HG03196 (cell line): ENCODE measurements at regions not wholly inside any gene's neighbourhood (a gene's known extent, or its start where the extent isn't known, plus 50 kb on each side); places are given as distances from the start of the nearest gene placed in this dataset.
"Not testable (repeated sequence)": the region's sequence is repeated elsewhere in the genome, so short reads cannot be mapped to it uniquely, and the experiment has no call there.

Experiments
- ATAC-seq: cut with Tn5 transposase; IDR thresholded peaks from one replicate; pipeline ENCODE4 v1.9.1; 2021; ENCODE audit not compliant: unreplicated experiment

- no peak for ATAC-seq
Observed at GRCh38 chr18:55763298-55763697, 175.3 kb upstream of the TCF4 start.

- ATAC-seq: no peak
Observed at GRCh38 chr18:55762424-55762823, 174.4 kb upstream of the TCF4 start.

GRCh38 chr18:55753643-55754263 is 165.8 kb upstream of the TCF4 start:
- ATAC-seq: no peak

- no peak for ATAC-seq
Observed at GRCh38 chr18:55751476-55751875, 163.5 kb upstream of the TCF4 start.

DNA sequence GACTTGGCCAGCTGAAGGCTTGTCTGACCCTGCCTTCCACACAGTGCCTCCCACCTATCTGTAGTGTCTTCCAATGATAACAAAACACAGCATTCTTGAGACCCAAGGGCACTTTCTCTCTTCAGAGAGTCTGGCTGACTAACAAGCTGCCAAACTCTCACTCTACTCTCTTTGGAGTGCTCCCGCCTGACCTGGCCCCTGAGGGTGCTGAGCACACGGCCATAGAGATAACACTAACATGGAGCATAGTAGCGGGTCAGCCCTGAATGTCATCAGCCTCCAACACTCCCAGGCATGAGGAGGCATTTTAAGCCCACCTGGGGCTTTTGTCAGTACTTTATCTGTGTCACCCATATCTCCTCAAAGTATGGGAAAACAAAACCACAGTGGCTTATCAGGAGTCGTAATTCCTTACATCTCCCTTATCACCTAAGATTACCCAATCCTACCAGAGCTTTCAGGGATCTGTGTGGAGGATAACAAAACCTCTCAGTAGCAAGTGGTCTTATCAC is 160.3 kb upstream of the TCF4 start:
- ATAC-seq: no peak

DNA sequence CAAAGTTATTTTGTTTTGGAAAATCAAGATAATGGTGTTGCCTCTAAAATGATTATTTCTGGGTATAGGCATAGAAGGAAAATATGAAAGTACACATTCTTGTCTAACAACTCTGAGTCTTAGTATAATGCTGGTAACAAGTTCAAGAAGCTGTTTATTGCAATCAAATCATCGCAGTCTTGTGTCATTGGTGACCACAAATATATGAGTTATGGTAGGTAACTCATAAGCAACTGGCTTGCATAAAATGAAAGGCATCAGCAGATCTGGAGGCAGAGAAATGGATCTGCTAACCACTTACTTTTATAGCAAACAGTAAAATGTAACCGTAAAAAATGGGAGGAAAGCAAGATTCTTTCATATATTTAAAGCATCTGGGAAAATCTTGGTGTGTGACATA is 156.2 kb upstream of the TCF4 start:
- ATAC-seq: no peak

- no peak for ATAC-seq
Observed at GRCh38 chr18:55743736-55744135, 155.7 kb upstream of the TCF4 start.

DNA sequence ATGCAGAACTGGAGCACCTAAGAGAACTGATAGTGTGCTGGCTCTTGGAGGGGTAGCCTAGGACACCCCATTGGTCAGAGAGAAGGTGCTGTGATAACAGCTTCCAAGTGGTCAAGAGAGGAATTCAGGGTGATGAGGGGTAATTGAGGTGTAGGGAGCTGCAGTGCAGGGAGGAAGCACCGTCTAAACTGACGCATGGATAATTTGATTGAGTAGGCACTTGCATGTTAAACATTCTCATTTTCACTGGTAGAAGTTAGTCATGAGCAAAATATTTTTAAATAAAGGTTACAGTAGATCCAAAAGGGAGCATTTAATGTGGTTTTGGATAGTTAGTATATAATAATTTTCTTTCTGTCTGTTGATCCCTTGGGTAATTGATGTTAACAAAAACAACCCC is 155.1 kb upstream of the TCF4 start:
- no peak for ATAC-seq

DNA sequence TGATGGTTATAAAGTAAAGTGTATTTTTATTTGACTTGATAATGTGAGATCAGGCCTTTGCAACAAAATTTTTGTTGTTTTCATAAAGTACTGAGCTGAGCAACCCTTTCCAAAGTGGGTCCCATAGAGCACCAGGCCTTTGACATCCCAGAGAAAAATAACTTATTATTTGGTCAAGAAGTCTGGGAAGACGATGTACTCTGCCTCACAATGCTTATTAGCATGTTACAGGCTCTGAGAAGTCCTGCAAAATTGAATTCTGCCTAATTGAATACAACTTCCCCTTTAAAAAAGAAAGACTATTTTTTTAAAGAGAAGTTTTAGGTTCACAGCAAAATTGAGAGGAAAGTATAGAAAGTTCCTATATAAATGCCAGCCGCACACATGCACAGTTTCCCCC is 151.5 kb upstream of the TCF4 start:
- no peak for ATAC-seq

DNA sequence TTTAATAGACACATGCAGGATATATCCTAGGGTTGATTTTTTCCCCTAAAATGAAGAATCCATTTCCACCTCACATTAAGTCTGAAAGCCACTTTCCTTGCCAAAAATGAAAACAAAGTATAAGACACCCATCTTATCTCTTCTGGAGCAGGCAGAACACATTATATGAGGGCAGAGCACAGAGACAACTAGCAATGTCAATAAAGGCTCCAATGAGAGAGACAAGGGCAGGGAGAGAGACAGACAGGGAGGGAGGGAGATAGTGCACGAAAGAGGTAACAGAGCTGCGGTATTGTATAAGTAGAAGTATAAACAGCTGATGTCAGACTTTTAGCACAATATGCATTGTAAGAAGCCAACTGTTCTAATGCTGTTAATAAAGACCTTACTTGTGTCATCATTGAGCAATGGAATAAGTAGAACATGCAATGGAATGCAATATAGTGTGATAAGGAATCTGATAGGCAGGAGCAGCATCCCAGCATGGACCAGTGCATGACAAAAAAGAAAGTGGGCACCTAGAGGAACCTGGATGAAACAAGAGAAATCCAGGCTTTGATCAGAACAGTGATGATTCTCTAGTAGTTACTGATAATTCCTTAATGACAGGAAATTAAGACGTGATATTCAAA is 150.6 kb upstream of the TCF4 start:
- no peak for ATAC-seq

GRCh38 chr18:55737781-55738468 is 149.9 kb upstream of the TCF4 start:
- no peak for ATAC-seq

DNA sequence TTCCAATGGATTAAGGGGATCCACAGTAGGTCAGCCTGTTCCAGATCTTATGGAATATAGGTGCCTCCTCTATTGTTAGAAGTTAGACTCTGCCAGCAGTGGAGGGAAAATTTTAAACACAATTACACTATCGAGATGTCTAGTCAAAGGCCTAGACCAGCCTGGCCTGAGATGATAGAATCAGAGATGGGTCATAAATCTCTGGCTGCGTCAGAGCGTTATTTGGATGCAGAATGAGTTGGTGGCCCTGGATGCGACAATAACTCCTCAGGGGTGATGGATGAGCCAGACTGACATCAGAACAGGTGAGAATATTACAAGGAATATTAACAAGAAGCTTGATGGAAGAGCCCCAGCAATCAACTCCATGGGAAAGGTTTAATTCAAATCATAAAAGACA is 149.3 kb upstream of the TCF4 start:
- ATAC-seq: no peak

DNA sequence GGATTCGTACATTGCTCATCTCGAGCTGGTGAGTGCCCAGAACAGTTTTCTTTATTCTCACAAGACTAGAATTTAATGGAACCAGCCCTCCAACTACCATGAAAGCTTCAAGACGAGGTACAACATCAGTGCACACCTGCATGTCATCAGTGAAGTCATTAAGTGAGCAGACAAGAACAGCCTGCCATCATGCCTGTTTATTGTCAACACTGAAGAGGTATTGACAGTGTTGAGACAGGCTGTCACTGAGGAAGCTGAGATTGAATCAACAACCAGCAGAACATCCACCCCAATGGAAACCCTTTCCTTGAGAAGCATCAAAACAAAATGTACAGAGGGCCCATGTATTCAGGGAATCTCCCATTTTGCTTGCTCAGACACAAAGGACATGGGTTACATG is 148.0 kb upstream of the TCF4 start:
- no peak for ATAC-seq

DNA sequence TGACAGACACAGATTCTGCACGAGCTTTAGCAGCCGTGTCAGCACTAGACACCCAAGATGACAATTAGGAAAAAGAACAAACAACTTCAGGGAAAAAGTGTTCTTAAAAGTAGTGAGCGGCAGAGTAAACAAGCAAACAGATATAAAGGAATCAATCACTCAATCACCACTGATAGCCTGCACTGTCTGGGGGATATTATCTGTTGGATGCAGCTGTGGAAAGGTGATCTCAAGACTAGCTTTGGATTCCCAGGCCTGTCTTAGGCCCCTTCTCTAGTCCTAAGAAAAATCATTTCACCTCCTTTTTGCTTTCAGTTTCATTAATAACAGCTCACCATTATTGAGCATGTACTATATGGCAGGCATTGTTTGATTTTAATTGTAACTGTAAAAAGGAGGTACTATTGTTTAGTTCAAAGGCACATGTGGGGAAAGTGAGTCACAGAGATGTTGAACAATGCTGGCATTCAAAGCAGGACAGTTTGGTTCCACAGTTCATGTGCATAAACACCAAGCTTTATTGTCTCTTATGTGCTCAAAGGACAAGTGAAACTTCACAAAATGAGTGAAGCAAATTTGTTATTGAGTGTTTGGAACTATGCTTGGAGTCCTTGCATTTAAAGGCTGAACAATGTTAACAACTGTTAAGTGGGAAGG is 147.3 kb upstream of the TCF4 start:
- no peak for ATAC-seq

DNA sequence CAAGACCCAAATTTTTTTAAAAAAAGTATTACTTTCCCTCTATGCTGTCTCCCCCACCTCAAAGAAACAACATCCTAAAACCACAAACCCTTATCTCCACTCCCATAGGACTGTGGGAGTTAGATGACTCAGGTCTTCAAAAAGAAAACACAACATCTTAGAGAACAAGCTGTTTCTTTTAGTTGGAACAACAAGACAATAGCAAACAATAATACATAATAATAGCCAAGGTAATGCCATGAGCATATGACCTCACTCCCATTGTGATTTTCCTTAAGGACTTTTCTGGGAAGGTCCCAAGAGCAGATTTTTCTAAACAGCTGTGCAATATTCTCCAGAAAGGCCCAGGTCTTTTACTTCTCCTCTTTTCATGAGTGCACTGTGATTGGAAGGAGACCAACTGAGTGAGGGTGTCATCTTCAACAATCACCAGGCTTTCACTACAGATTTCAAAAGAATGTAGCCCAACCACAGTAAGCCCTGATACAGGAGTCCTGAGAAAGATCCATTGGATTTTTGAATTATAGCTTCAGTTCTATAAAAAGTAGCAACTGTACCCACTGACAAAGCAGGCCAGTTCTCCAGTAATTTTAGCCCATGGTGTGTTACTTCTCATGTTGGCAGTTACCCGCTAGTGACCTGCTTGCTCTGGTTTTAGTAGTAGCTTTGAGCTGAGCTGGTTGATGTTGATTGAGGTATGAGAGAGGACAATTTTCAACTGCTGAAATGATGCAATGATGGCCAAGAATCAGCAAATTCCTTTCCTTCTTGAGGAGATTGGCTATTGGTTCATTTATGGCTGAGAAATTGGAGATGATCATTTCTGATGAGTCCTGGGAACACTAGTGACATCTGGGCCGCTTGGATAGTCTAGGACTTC is 144.5 kb upstream of the TCF4 start:
- no peak for ATAC-seq

DNA sequence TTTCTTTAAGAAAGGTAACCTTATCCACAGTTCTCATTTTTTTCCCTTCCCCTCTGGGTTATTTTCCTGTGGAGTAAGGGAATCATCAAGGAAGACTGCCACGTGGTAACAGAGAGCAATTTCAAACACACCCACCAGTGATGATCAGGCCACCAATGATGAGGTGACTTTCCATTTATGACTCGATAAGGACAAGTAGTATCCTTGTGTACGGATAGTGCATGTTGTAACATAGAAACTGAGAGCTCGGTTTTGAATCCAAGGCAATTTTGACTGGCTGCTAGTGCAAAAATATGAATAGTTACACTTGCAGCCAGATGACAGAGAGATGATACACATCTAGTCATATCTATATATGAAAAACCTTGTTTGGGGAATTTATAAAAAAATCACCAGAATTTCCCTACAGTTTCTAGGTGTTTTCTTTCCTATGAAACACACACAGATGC is 143.6 kb upstream of the TCF4 start:
- no peak for ATAC-seq

- not testable (repeated sequence) for ATAC-seq
Observed at GRCh38 chr18:55721006-55721405, 133.0 kb upstream of the TCF4 start.

DNA sequence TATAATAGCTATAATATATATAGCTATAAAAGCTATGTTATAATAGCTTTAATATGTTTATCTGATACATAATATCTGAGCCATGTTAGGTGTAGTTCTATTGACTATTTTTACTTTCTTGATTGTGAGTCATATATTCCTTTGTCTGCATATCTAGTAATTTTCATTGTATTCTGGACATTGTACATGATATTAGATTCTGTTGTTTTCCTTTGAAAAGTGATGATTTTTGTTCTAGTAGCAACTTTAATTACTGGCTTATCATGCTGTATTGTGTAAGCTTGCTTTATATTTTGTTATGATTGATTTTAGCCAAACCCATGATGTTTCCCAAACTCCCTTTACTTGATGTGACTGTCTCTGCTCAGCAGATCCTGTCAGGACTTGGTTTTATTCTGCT is 125.7 kb upstream of the TCF4 start:
- ATAC-seq: no peak

DNA sequence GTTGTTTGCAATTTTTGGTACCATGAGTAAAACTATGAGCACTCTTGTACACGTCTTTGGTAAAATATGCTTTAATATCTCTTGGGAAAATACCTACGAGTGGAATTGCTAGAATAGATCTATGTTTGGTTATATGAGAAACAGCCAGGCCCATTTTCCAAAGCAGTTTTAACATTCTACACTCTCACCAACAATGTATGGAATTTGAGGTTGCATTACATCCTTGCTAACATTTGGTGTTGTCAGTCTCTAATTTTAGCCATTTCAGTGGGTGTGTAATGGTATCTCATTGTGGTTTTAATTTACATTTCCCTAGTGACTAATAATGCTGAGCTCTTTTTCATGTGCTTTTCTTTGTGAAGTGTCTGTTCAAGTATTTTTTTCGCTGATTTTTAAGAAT is 118.9 kb upstream of the TCF4 start:
- ATAC-seq: no peak

DNA sequence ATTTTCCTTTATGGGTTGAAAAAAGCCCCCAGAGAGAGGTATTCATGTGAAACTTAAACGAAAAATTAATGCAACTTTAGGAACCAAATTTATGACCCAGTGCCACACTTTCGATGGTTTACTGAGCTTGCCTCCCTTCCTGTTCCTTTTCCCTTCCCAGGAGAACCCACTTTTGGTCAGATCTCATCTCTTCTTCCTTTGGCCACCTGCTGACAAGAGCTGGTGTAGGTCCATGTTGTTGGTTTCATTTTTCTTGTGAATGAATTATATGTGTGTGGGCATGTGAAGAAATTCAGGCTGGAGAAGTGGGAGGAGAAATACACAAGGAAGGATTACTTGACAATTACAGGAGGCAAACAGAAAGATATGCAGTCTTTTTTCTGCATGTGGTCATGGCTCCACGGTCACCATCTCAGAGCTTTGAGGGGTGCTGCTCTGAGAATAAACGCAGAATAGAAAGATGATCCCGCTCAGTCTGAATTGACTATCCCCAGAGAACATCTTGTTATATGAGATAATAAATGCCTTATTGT is 111.3 kb upstream of the TCF4 start:
- ATAC-seq: no peak

DNA sequence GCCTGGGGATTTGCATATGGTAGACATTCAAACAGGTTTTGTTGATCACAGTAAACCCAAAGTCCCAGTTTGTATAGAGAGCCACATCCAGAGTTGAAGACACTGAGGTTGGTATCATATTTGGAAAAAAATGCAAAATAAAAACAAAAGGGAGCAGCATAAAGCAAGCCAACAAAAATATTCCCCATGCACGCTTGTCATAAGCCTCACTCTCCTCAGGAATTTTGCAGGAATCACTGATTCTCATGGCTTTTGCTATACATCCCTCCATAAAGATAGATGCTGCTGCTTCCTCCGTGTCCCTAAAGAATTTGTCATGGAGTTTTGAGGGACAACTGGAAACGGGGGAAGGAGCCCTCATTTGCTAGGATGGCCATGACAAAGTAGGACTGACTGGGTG is 108.8 kb upstream of the TCF4 start:
- ATAC-seq: no peak
